Lower leg skin (tissue), 4 donors: ENCODE measurements at regions not wholly inside any gene's neighbourhood (a gene's known extent, or its start where the extent isn't known, plus 50 kb on each side); places are given as distances from the start of the nearest gene placed in this dataset.
A peak's percentile ranks its signal among the peaks of the same experiment; 100 is the strongest.

Experiments
- DNase-seq, 2 donors: peaks; one replicate each; pipeline ENCODE4 v3.0.0-alpha.2; 2019; ENCODE audit warnings: low spot score in 2 of 2
- H3K4me3 ChIP-seq: fragments of 200-600 bp; sonication (generic); 2 replicates; pipeline ENCODE4 v1.5.1; 2017; ENCODE audit warnings: mild to moderate bottlenecking, low read depth; ENCODE audit not compliant: poor library complexity, severe bottlenecking
- POLR2A ChIP-seq, 2 donors: fragments of 450-650 bp; IDR thresholded peaks; one replicate each; pipeline ENCODE4 v1.6.1; 2016 to 2017; ENCODE audit warnings: antibody characterized with exemption in 2 of 2, mild to moderate bottlenecking in 1 of 2, moderate library complexity in 1 of 2
- WGBS, 2 donors: methylation state at CpG; one replicate each; pipeline ENCODE4 v1.1.5; 2018; 5-methylcytosine and 5-hydroxymethylcytosine counted together
- intact Hi-C: fragments of 100-400 bp; cut with DNase I; formaldehyde crosslinking; loops from one replicate; pipeline ENCODE4 v1.15.0; 2023; ENCODE audit warnings: low total_unique reads
- TF ChIP-seq, protein P1 (sequence below), 3 donors: fragments of 450-650 bp; IDR thresholded peaks; one replicate each; pipeline ENCODE4 v1.5.1; 2016; ENCODE audit warnings: antibody characterized with exemption in 3 of 3, mild to moderate bottlenecking in 3 of 3, moderate library complexity in 2 of 3

DNA sequence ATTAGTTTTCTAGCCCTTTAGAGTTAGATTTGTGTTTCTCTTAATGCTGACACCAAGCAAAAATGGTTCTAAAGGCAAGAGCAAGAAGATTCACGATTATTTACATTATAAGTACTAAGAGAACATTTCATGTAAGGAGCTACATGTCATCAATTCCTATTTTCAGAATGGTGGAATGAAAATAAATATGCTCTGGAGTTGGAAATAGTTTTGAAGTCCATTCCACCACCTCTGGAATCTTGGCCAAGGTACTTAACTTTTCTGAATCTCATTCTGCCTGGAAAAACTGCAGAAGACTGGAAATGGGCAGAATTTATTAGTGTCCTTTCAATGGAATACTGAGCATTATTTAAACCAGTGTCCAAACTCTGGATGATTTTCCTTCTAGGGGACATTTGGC is 125.1 kb upstream of the RAB11FIP2 start:
- no peak for TF ChIP-seq POLR2A (IDR thresholded peaks at IDR 0.05)
- TF ChIP-seq, protein P1, sequence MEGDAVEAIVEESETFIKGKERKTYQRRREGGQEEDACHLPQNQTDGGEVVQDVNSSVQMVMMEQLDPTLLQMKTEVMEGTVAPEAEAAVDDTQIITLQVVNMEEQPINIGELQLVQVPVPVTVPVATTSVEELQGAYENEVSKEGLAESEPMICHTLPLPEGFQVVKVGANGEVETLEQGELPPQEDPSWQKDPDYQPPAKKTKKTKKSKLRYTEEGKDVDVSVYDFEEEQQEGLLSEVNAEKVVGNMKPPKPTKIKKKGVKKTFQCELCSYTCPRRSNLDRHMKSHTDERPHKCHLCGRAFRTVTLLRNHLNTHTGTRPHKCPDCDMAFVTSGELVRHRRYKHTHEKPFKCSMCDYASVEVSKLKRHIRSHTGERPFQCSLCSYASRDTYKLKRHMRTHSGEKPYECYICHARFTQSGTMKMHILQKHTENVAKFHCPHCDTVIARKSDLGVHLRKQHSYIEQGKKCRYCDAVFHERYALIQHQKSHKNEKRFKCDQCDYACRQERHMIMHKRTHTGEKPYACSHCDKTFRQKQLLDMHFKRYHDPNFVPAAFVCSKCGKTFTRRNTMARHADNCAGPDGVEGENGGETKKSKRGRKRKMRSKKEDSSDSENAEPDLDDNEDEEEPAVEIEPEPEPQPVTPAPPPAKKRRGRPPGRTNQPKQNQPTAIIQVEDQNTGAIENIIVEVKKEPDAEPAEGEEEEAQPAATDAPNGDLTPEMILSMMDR (IDR thresholded peaks at IDR 0.05), result no peak
- intact Hi-C loops, result no loop called here
- no peak for DNase-seq
- WGBS, 2 donors, result 75 to 83% methylated on average over 1 of the region's 1 CpG
- no peak overlapping the region for H3K4me3 ChIP-seq

DNA sequence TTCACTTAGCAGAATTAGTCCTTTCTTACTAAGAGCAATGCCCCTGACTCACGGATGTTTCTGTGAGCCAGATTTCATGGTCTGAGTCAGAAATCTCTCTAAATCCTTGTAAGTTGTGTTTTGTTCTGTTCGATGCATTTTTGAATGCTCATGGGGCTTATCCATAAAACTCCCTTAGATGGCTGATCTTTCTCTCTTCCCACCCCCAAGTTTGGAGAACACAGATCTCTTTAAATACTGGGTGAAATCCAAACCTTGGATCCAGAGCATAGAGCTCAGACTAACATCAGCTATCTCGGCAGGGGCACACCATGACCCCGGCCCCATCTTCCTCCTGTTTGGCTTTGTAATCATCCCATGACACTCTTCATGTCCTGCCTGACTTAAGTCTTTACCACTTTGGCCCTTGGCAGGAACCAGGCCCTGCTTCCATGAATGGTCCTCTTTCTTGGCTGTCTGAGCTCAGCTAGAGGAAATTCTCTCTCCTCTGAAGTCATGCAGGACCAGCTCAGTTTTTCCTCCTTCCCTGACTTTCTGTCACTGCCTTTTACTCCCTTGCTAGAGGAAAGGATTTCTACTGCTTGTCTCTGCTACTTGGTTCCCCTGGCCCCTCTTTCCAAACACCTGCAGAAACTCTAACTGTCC is 120.4 kb upstream of the RAB11FIP2 start:
- H3K4me3 ChIP-seq, result no peak overlapping the region
- intact Hi-C loops, result no loop called here
- TF ChIP-seq, protein P1 (IDR thresholded peaks at IDR 0.05), result no peak
- no peak for TF ChIP-seq POLR2A (IDR thresholded peaks at IDR 0.05)
- WGBS, 2 donors, result 57 to 59% methylated on average over 4 of the region's 4 CpGs
- DNase-seq, result no peak

- peak in 1 of 2 donors; percentile 37 for DNase-seq
- TF ChIP-seq POLR2A (IDR thresholded peaks at IDR 0.05), result no peak
- TF ChIP-seq, protein P1 (IDR thresholded peaks at IDR 0.05), result no peak
- no peak overlapping the region for H3K4me3 ChIP-seq
- 74 to 83% methylated on average over 6 of the region's 6 CpGs for WGBS, 2 donors
- intact Hi-C loops, result no loop called here
Measured at GRCh38 chr10:118163217-118163616, 116.5 kb upstream of the RAB11FIP2 start.

- H3K4me3 ChIP-seq, result no peak overlapping the region
- 73 to 80% methylated on average over 6 of the region's 6 CpGs for WGBS, 2 donors
- intact Hi-C loops, result no loop called here
- TF ChIP-seq, protein P1 (IDR thresholded peaks at IDR 0.05), result no peak
- no peak for TF ChIP-seq POLR2A (IDR thresholded peaks at IDR 0.05)
- DNase-seq, result no peak
Measured at GRCh38 chr10:118161461-118162246, 114.9 kb upstream of the RAB11FIP2 start.

- TF ChIP-seq, protein P1 (IDR thresholded peaks at IDR 0.05), result no peak
- no peak for TF ChIP-seq POLR2A (IDR thresholded peaks at IDR 0.05)
- no peak overlapping the region for H3K4me3 ChIP-seq
- DNase-seq, result no peak
- intact Hi-C loops, result no loop called here
Measured at GRCh38 chr10:118153287-118153686, 106.5 kb upstream of the RAB11FIP2 start.
